Astrocyte (in vitro differentiated cells and primary cell): ENCODE measurements at regions not wholly inside any gene's neighbourhood (a gene's known extent, or its start where the extent isn't known, plus 50 kb on each side); places are given as distances from the start of the nearest gene placed in this dataset.

ENCODE experiments used
- DNase-seq: peaks from one replicate; pipeline ENCODE4 v3.0.0-alpha.2; 2010; ENCODE audit warnings: low read depth
- FAIRE-seq: peaks from 2 replicates; lab custom pipeline; 2011; peaks lifted over from hg19 to GRCh38; lab: Jason Lieb, UNC
- H2AFZ ChIP-seq: 2 replicates; pipeline ENCODE4 v1.6.0; 2012; ENCODE audit warnings: low read depth, low read length, inconsistent platforms
- H3K27ac ChIP-seq: 2 replicates; pipeline ENCODE4 v1.5.1; 2011; ENCODE audit warnings: low read depth, low read length, inconsistent platforms
- H3K27me3 ChIP-seq: 2 replicates; pipeline ENCODE4 v1.6.0; 2011; ENCODE audit warnings: low read length, inconsistent platforms; ENCODE audit not compliant: insufficient read depth
- H3K36me3 ChIP-seq: 2 replicates; pipeline ENCODE4 v1.5.1; 2011; ENCODE audit warnings: low read length, inconsistent platforms; ENCODE audit not compliant: insufficient read depth
- H3K4me1 ChIP-seq: 2 replicates; pipeline ENCODE4 v1.5.1; 2011; ENCODE audit warnings: low read length, inconsistent platforms; ENCODE audit not compliant: insufficient read depth
- H3K4me2 ChIP-seq: 2 replicates; pipeline ENCODE4 v1.6.0; 2012; ENCODE audit warnings: low read length, inconsistent platforms
- H3K4me3 ChIP-seq: 2 replicates; pipeline ENCODE4 v1.5.1; 2011; ENCODE audit warnings: low read depth, mild to moderate bottlenecking, low read length, inconsistent platforms; ENCODE audit not compliant: insufficient read depth
- H3K79me2 ChIP-seq: 2 replicates; pipeline ENCODE4 v1.6.0; 2012; ENCODE audit warnings: mild to moderate bottlenecking, low read length, inconsistent platforms; ENCODE audit not compliant: insufficient read depth
- H3K9ac ChIP-seq: 2 replicates; pipeline ENCODE4 v1.6.0; 2012; ENCODE audit warnings: mild to moderate bottlenecking, low read length, inconsistent platforms
- H3K9me3 ChIP-seq: 2 replicates; pipeline ENCODE4 v1.5.1; 2012; ENCODE audit warnings: low read depth, mild to moderate bottlenecking, low read length, inconsistent platforms; ENCODE audit not compliant: insufficient read depth
- H4K20me1 ChIP-seq: 2 replicates; pipeline ENCODE4 v1.6.0; 2012; ENCODE audit warnings: low read length, inconsistent platforms; ENCODE audit not compliant: insufficient read depth
- H3K27ac Mint-ChIP-seq: one replicate; pipeline ENCODE4 v1.8.0; 2021; ENCODE audit warnings: mild to moderate bottlenecking, mixed read lengths; ENCODE audit not compliant: unreplicated experiment
- H3K27me3 Mint-ChIP-seq: one replicate; pipeline ENCODE4 v1.8.0; 2021; ENCODE audit warnings: low read depth, mixed read lengths; ENCODE audit not compliant: unreplicated experiment
- H3K36me3 Mint-ChIP-seq: one replicate; pipeline ENCODE4 v1.8.0; 2021; ENCODE audit warnings: low read depth, mixed read lengths; ENCODE audit not compliant: unreplicated experiment
- H3K4me1 Mint-ChIP-seq: one replicate; pipeline ENCODE4 v1.8.0; 2021; ENCODE audit warnings: low read depth, mixed read lengths; ENCODE audit not compliant: unreplicated experiment
- H3K4me3 Mint-ChIP-seq: one replicate; pipeline ENCODE4 v1.8.0; 2021; ENCODE audit warnings: mild to moderate bottlenecking, moderate library complexity, mixed read lengths; ENCODE audit not compliant: unreplicated experiment
- H3K9me3 Mint-ChIP-seq: one replicate; pipeline ENCODE4 v1.8.0; 2021; ENCODE audit warnings: mild to moderate bottlenecking, mixed read lengths; ENCODE audit not compliant: unreplicated experiment
- EZH2 ChIP-seq: IDR thresholded peaks from 2 replicates; pipeline ENCODE4 v1.6.1; 2012; ENCODE audit warnings: mild to moderate bottlenecking, low read length, inconsistent platforms; ENCODE audit not compliant: insufficient read depth
- TF ChIP-seq, protein P1 (sequence below): IDR thresholded peaks from 2 replicates; pipeline ENCODE4 v1.5.1; 2011; ENCODE audit warnings: low read depth, mild to moderate bottlenecking, inconsistent platforms, low read length, moderate library complexity; ENCODE audit not compliant: insufficient read depth

GRCh38 chr4:158996669-158997074, 106.2 kb upstream of the RAPGEF2 start:
- Histone ChIP-seq H3K36me3 (no peaks in the 10 kb centered on the region), H3K4me2 (peak overlapping the region; percentile 52), H3K27me3 (no peaks in the 10 kb centered on the region), H3K4me3 (no peak overlapping the region), H3K9me3 (no peaks in the 10 kb centered on the region), H4K20me1 (no peaks in the 10 kb centered on the region), H3K27ac (peak overlapping the region; percentile 78), H2AFZ (no peak overlapping the region), H3K79me2 (no peaks in the 10 kb centered on the region), H3K9ac (peak overlapping the region; percentile 48), H3K4me1 (peaks cover 6% of the 10 kb centered on the region)
- DNase-seq (peak; percentile 97), FAIRE-seq (peak; percentile 96)
- TF ChIP-seq EZH2 = no peak
- TF ChIP-seq, protein P1, sequence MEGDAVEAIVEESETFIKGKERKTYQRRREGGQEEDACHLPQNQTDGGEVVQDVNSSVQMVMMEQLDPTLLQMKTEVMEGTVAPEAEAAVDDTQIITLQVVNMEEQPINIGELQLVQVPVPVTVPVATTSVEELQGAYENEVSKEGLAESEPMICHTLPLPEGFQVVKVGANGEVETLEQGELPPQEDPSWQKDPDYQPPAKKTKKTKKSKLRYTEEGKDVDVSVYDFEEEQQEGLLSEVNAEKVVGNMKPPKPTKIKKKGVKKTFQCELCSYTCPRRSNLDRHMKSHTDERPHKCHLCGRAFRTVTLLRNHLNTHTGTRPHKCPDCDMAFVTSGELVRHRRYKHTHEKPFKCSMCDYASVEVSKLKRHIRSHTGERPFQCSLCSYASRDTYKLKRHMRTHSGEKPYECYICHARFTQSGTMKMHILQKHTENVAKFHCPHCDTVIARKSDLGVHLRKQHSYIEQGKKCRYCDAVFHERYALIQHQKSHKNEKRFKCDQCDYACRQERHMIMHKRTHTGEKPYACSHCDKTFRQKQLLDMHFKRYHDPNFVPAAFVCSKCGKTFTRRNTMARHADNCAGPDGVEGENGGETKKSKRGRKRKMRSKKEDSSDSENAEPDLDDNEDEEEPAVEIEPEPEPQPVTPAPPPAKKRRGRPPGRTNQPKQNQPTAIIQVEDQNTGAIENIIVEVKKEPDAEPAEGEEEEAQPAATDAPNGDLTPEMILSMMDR = no peak
- Mint-ChIP-seq H3K4me1 (peaks cover 10% of the 10 kb centered on the region), H3K4me3 (no peak overlapping the region), H3K36me3 (no peaks in the 10 kb centered on the region), H3K27ac (peak overlapping the region; percentile 67), H3K9me3 (no peaks in the 10 kb centered on the region), H3K27me3 (peaks cover 2% of the 10 kb centered on the region)

- H3K9me3 ChIP-seq = no peaks in the 10 kb centered on the region
- no peaks in the 10 kb centered on the region for H3K79me2 ChIP-seq
- no peak overlapping the region for H3K4me3 ChIP-seq
- H3K9me3 Mint-ChIP-seq = no peaks in the 10 kb centered on the region
- H2AFZ ChIP-seq = no peak overlapping the region
- H3K4me2 ChIP-seq = no peak overlapping the region
- no peak overlapping the region for H3K4me3 Mint-ChIP-seq
- no peak overlapping the region for H3K9ac ChIP-seq
- no peak for DNase-seq
- H3K36me3 Mint-ChIP-seq = no peaks in the 10 kb centered on the region
- TF ChIP-seq, protein P1 = no peak
- no peak for TF ChIP-seq EZH2
- H3K4me1 Mint-ChIP-seq = peaks cover 11% of the 10 kb centered on the region
- no peaks in the 10 kb centered on the region for H4K20me1 ChIP-seq
- no peak for FAIRE-seq
- peak overlapping the region; percentile 18 for H3K27ac Mint-ChIP-seq
- H3K36me3 ChIP-seq = no peaks in the 10 kb centered on the region
- peaks cover 6% of the 10 kb centered on the region for H3K4me1 ChIP-seq
- no peak overlapping the region for H3K27ac ChIP-seq
- H3K27me3 Mint-ChIP-seq = no peaks in the 10 kb centered on the region
- H3K27me3 ChIP-seq = no peaks in the 10 kb centered on the region
Observed at GRCh38 chr4:158997660-158998349, 105.1 kb upstream of the RAPGEF2 start.

GRCh38 chr4:158998624-158999023, 104.3 kb upstream of the RAPGEF2 start:
- TF ChIP-seq, protein P1 = no peak
- TF ChIP-seq EZH2 = no peak
- FAIRE-seq = no peak
- no peak overlapping the region for H3K27ac ChIP-seq

More at GRCh38 chr4:158998624-158999023, 104.3 kb upstream of the RAPGEF2 start:
- Histone ChIP-seq H3K4me2 (no peak overlapping the region), H2AFZ (no peak overlapping the region), H3K79me2 (no peaks in the 10 kb centered on the region), H3K9ac (no peak overlapping the region), H3K36me3 (no peaks in the 10 kb centered on the region), H4K20me1 (no peaks in the 10 kb centered on the region), H3K4me1 (peaks cover 14% of the 10 kb centered on the region), H3K4me3 (no peak overlapping the region), H3K9me3 (no peaks in the 10 kb centered on the region), H3K27me3 (no peaks in the 10 kb centered on the region)
- DNase-seq = peak; percentile 20
- H3K4me1 Mint-ChIP-seq = peaks cover 19% of the 10 kb centered on the region
- H3K9me3 Mint-ChIP-seq = no peaks in the 10 kb centered on the region
- no peaks in the 10 kb centered on the region for H3K36me3 Mint-ChIP-seq
- no peaks in the 10 kb centered on the region for H3K27me3 Mint-ChIP-seq
- no peak overlapping the region for H3K27ac Mint-ChIP-seq
- H3K4me3 Mint-ChIP-seq = no peak overlapping the region
